Breast epithelium (tissue), 3 donors: ENCODE measurements at regions not wholly inside any gene's neighbourhood (a gene's known extent, or its start where the extent isn't known, plus 50 kb on each side); places are given as distances from the start of the nearest gene placed in this dataset.

ENCODE experiments used
- POLR2AphosphoS5 ChIP-seq, 3 donors: sonication (generic); formaldehyde crosslinking; IDR thresholded peaks; one replicate each; pipeline ENCODE4 v1.6.1; 2017; ENCODE audit warnings: antibody characterized with exemption in 3 of 3
- TF ChIP-seq, protein P1 (sequence below), 3 donors: fragments of 450-650 bp; IDR thresholded peaks; one replicate each; pipeline ENCODE4 v1.5.1; 2016 to 2017; ENCODE audit warnings: antibody characterized with exemption in 3 of 3, mild to moderate bottlenecking in 3 of 3, moderate library complexity in 3 of 3

DNA sequence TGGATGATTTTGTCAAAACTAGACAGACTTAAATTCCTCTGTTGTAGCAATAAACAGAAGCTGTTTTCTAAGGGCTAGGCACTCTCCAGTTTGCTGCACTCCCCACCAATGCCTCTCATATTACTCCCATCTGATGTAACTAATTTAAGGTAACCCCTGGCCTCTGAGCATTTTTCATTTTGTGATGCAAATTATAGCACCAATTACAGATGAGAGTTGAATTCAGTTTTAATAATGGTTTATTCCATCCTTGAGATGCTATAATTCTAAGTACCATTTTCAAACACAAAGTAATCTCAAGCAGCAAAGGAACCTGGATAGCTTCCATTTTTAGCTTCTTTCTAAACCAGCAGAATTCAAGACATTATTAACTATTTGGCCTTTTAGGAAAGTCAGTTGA lies 280.4 kb upstream of the DAB1 start:
- TF ChIP-seq, protein P1, sequence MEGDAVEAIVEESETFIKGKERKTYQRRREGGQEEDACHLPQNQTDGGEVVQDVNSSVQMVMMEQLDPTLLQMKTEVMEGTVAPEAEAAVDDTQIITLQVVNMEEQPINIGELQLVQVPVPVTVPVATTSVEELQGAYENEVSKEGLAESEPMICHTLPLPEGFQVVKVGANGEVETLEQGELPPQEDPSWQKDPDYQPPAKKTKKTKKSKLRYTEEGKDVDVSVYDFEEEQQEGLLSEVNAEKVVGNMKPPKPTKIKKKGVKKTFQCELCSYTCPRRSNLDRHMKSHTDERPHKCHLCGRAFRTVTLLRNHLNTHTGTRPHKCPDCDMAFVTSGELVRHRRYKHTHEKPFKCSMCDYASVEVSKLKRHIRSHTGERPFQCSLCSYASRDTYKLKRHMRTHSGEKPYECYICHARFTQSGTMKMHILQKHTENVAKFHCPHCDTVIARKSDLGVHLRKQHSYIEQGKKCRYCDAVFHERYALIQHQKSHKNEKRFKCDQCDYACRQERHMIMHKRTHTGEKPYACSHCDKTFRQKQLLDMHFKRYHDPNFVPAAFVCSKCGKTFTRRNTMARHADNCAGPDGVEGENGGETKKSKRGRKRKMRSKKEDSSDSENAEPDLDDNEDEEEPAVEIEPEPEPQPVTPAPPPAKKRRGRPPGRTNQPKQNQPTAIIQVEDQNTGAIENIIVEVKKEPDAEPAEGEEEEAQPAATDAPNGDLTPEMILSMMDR (IDR thresholded peaks at IDR 0.05) = no peak
- no peak for TF ChIP-seq POLR2AphosphoS5 (IDR thresholded peaks at IDR 0.05)
